Testis (tissue), 2 donors: ENCODE measurements at regions not wholly inside any gene's neighbourhood (a gene's known extent, or its start where the extent isn't known, plus 50 kb on each side); places are given as distances from the start of the nearest gene placed in this dataset.

Experiments
- CTCF ChIP-seq, 3 experiments: fragments of 450-650 bp in 2 of 3; fragments of 200-600 bp in 1 of 3; sonication (generic) in 1 of 3; IDR thresholded peaks; one replicate each; pipeline ENCODE4 v1.5.1; 2016 to 2019; ENCODE audit warnings: antibody characterized with exemption in 3 of 3, mild to moderate bottlenecking in 2 of 3, moderate library complexity in 1 of 3
- POLR2A ChIP-seq: fragments of 450-650 bp; IDR thresholded peaks from one replicate; pipeline ENCODE4 v1.6.1; 2017; ENCODE audit warnings: antibody characterized with exemption, mild to moderate bottlenecking, moderate library complexity

DNA sequence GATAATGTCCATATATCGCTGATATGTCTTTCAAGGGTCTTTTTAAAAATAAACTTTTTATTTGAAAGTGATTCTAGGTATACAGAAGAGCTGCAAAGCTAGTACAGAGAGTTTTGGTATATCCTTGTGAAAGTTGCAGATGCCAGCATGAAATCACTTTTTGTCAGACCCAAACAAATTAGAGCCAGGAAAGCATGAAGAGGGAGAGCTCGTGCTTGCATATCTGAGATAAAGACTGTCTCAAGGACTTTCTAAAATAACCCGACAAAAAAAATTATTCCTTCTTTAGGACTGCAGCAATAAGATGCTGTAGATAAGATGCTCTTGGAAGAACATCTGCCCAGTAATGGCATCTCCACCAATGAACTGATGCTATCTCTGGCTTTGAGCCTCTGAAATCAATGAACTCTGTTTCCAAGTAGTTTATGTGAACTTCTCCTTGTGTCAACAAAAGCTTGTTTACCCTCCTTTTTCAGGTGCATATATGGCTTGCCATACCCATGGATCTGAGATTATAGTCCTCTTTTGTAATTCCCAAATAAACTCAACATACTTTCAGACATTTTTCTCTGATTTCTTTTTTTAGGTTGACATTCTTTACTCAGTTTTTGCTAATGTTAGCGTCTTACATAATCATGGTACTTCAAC, 774.6 kb upstream of the FAM98A start:
- TF ChIP-seq CTCF (IDR thresholded peaks at IDR 0.05) = no peak
- TF ChIP-seq POLR2A = no peak
